ENCODE measurements at regions not wholly inside any gene's neighbourhood (a gene's known extent, or its start where the extent isn't known, plus 50 kb on each side); places are given as distances from the start of the nearest gene placed in this dataset.

- DNase-seq (ENCODE audit: low read depth in 3 of 3, low spot score in 1 of 3), result no peak
Observed at GRCh38 chr20:50285376-50286173, 94.9 kb downstream of the CEBPB start.

GRCh38 chr20:50286174-50286511 is 95.5 kb downstream of the CEBPB start:
- no peak for DNase-seq (ENCODE audit: low read depth in 3 of 3, low spot score in 1 of 3)

GRCh38 chr20:50286609-50287008 is 96.0 kb downstream of the CEBPB start:
- DNase-seq (ENCODE audit: low read depth in 3 of 3, low spot score in 1 of 3), result no peak

- DNase-seq (ENCODE audit: low read depth in 3 of 3, low spot score in 1 of 3), result no peak
Observed at GRCh38 chr20:50287512-50287911, 96.9 kb downstream of the CEBPB start.

GRCh38 chr20:50288128-50288623 is 97.5 kb downstream of the CEBPB start:
- DNase-seq (ENCODE audit: low read depth in 3 of 3, low spot score in 1 of 3), result no peak

GRCh38 chr20:50289581-50289980 is 99.0 kb downstream of the CEBPB start:
- DNase-seq (ENCODE audit: low read depth in 3 of 3, low spot score in 1 of 3), result no peak

- DNase-seq (ENCODE audit: low read depth in 3 of 3, low spot score in 1 of 3), result no peak
Observed at GRCh38 chr20:50290112-50290511, 99.5 kb downstream of the CEBPB start.

GRCh38 chr20:50290808-50291207 is 100.2 kb downstream of the CEBPB start:
- DNase-seq (ENCODE audit: low read depth in 3 of 3, low spot score in 1 of 3), result no peak

GRCh38 chr20:50291254-50292078 is 100.8 kb downstream of the CEBPB start:
- DNase-seq (ENCODE audit: low read depth in 3 of 3, low spot score in 1 of 3), result no peak

- DNase-seq (ENCODE audit: low read depth in 3 of 3, low spot score in 1 of 3), result no peak
Observed at GRCh38 chr20:50292079-50292590, 101.5 kb downstream of the CEBPB start.

GRCh38 chr20:50292591-50293283 is 102.1 kb downstream of the CEBPB start:
- DNase-seq (ENCODE audit: low read depth in 3 of 3, low spot score in 1 of 3), result no peak

GRCh38 chr20:50293284-50294139 is 102.9 kb downstream of the CEBPB start:
- DNase-seq (ENCODE audit: low read depth in 3 of 3, low spot score in 1 of 3), result no peak

- DNase-seq (ENCODE audit: low read depth in 3 of 3, low spot score in 1 of 3), result no peak
Observed at GRCh38 chr20:50294164-50295088, 103.8 kb downstream of the CEBPB start.

- DNase-seq (ENCODE audit: low read depth in 3 of 3, low spot score in 1 of 3), result no peak
Observed at GRCh38 chr20:50295345-50295744, 104.7 kb downstream of the CEBPB start.

GRCh38 chr20:50295762-50296449 is 105.3 kb downstream of the CEBPB start:
- DNase-seq (ENCODE audit: low read depth in 3 of 3, low spot score in 1 of 3), result no peak

GRCh38 chr20:50296450-50297375 is 106.1 kb downstream of the CEBPB start:
- DNase-seq (ENCODE audit: low read depth in 3 of 3, low spot score in 1 of 3), result no peak

GRCh38 chr20:50297498-50298376 is 107.1 kb downstream of the CEBPB start:
- DNase-seq (ENCODE audit: low read depth in 3 of 3, low spot score in 1 of 3), result no peak
